Islet precursor cell (in vitro differentiated cells): ENCODE measurements at regions not wholly inside any gene's neighbourhood (a gene's known extent, or its start where the extent isn't known, plus 50 kb on each side); places are given as distances from the start of the nearest gene placed in this dataset.
"Not testable (repeated sequence)": the region's sequence is repeated elsewhere in the genome, so short reads cannot be mapped to it uniquely, and the experiment has no call there.

Experiments used
- DNase-seq: peaks from one replicate; pipeline ENCODE4 v3.0.0-alpha.2; 2018

GRCh38 chr14:41051801-41052200, 554.9 kb upstream of the LRFN5 start:
- DNase-seq: no peak

- DNase-seq: no peak
Measured at GRCh38 chr14:41047763-41048162, 558.9 kb upstream of the LRFN5 start.

GRCh38 chr14:41037388-41037787, 569.3 kb upstream of the LRFN5 start:
- no peak for DNase-seq

- no peak for DNase-seq
Measured at GRCh38 chr14:41034969-41035368, 571.7 kb upstream of the LRFN5 start.

- no peak for DNase-seq
Measured at GRCh38 chr14:41022932-41023331, 583.7 kb upstream of the LRFN5 start.

- DNase-seq: no peak
Measured at GRCh38 chr14:41016213-41016612, 590.5 kb upstream of the LRFN5 start.

GRCh38 chr14:41000350-41000749, 606.3 kb upstream of the LRFN5 start:
- DNase-seq: no peak

GRCh38 chr14:40989260-40989659, 617.4 kb upstream of the LRFN5 start:
- no peak for DNase-seq

GRCh38 chr14:40987481-40987880, 619.2 kb upstream of the LRFN5 start:
- no peak for DNase-seq

- DNase-seq: no peak
Measured at GRCh38 chr14:40986655-40987054, 620.0 kb upstream of the LRFN5 start.

GRCh38 chr14:40985584-40985983, 621.1 kb upstream of the LRFN5 start:
- DNase-seq: no peak

GRCh38 chr14:40983604-40984003, 623.1 kb upstream of the LRFN5 start:
- no peak for DNase-seq

- DNase-seq: no peak
Measured at GRCh38 chr14:40981247-40981646, 625.4 kb upstream of the LRFN5 start.

- DNase-seq: not testable (repeated sequence)
Measured at GRCh38 chr14:40960257-40960656, 646.4 kb upstream of the LRFN5 start.

- no peak for DNase-seq
Measured at GRCh38 chr14:40955131-40955505, 651.6 kb upstream of the LRFN5 start.

- not testable (repeated sequence) for DNase-seq
Measured at GRCh38 chr14:40954448-40955130, 652.1 kb upstream of the LRFN5 start.

- no peak for DNase-seq
Measured at GRCh38 chr14:40944521-40944920, 662.2 kb upstream of the LRFN5 start.

- DNase-seq: no peak
Measured at GRCh38 chr14:40936861-40937260, 669.8 kb upstream of the LRFN5 start.

- no peak for DNase-seq
Measured at GRCh38 chr14:40920380-40920779, 686.3 kb upstream of the LRFN5 start.

GRCh38 chr14:40911141-40911540, 695.5 kb upstream of the LRFN5 start:
- no peak for DNase-seq

GRCh38 chr14:40909906-40910305, 696.8 kb upstream of the LRFN5 start:
- peak; percentile 96 for DNase-seq

GRCh38 chr14:40903709-40904108, 703.0 kb upstream of the LRFN5 start:
- DNase-seq: no peak

GRCh38 chr14:40899435-40899834, 707.2 kb upstream of the LRFN5 start:
- no peak for DNase-seq

- DNase-seq: no peak
Measured at GRCh38 chr14:40894846-40895245, 711.8 kb upstream of the LRFN5 start.

GRCh38 chr14:40889126-40889525, 717.5 kb upstream of the LRFN5 start:
- DNase-seq: no peak
